Endothelial cell of umbilical vein (primary cell): ENCODE measurements at regions not wholly inside any gene's neighbourhood (a gene's known extent, or its start where the extent isn't known, plus 50 kb on each side); places are given as distances from the start of the nearest gene placed in this dataset.

ENCODE experiments used
- BruUV-seq: library from RNA; stranded (reverse); fragments of 400-500 nt; replicated peaks from 2 replicates; lab custom pipeline; 2021; lab: Mats Ljungman, UMichigan
- CTCF ChIA-PET: fragments of 300-600, 350-600 bp; sonication (Branson Sonifier 250); formaldehyde crosslinking; loops from one replicate; lab custom pipeline; 2021; ENCODE audit warnings: antibody characterized with exemption, inconsistent platforms; lab: Charles Lee
- POLR2A ChIA-PET: fragments of 300-600, 350-600 bp; sonication (Branson Sonifier 250); formaldehyde crosslinking; loops from one replicate; lab custom pipeline; 2021; ENCODE audit warnings: antibody characterized with exemption, inconsistent platforms; lab: Charles Lee
- DNase-seq: peaks from one replicate; pipeline ENCODE4 v3.0.0-alpha.2; 2011; ENCODE audit warnings: low read depth, low spot score
- FAIRE-seq: peaks from 2 replicates; lab custom pipeline; 2011; peaks lifted over from hg19 to GRCh38; lab: Jason Lieb, UNC
- H2AFZ ChIP-seq: 2 replicates; pipeline ENCODE4 v1.6.0; 2012; ENCODE audit warnings: low read depth, low read length, control low read depth, inconsistent platforms
- H3K27ac ChIP-seq: 2 replicates; pipeline ENCODE4 v1.5.1; 2011; ENCODE audit warnings: low read depth, mild to moderate bottlenecking, control low read depth, low read length, moderate library complexity; ENCODE audit not compliant: insufficient read depth
- H3K27me3 ChIP-seq, 2 experiments: 2 replicates each; pipeline versions ENCODE4 v1.6.0 to v1.6.1; 2011; ENCODE audit warnings: low read length in 2 of 2, mixed read lengths in 1 of 2; ENCODE audit not compliant: control insufficient read depth in 2 of 2, insufficient read depth in 2 of 2
- H3K36me3 ChIP-seq, 2 experiments: 2 replicates in 1 of 2; 3 replicates in 1 of 2; pipeline ENCODE4 v1.5.1; 2011; ENCODE audit warnings: low read length in 2 of 2, mild to moderate bottlenecking in 1 of 2, moderate library complexity in 1 of 2; ENCODE audit not compliant: control insufficient read depth in 2 of 2, insufficient read depth in 2 of 2; ENCODE audit errors: extremely low read depth in 1 of 2
- H3K4me1 ChIP-seq: 3 replicates; pipeline ENCODE4 v1.5.1; 2011; ENCODE audit warnings: mild to moderate bottlenecking, low read length; ENCODE audit not compliant: control insufficient read depth, insufficient read depth; ENCODE audit errors: extremely low read depth
- H3K4me2 ChIP-seq: 2 replicates; pipeline ENCODE4 v1.6.1; 2011; ENCODE audit warnings: low read length, control low read depth, mixed read lengths; ENCODE audit not compliant: insufficient read depth
- H3K4me3 ChIP-seq, 3 experiments: fragments of 200-600 bp in 1 of 3; sonication (generic), shearing (Covaris generic) in 1 of 3; replicated peaks in 1 of 3; 2 replicates each; pipeline ENCODE4 v1.5.1; 2011 to 2016; ENCODE audit warnings: control low read depth in 3 of 3, low read length in 3 of 3, mild to moderate bottlenecking in 2 of 3, inconsistent platforms in 1 of 3, low read depth in 1 of 3, moderate library complexity in 1 of 3; ENCODE audit not compliant: insufficient read depth in 1 of 3
- H3K79me2 ChIP-seq: 2 replicates; pipeline ENCODE4 v1.6.0; 2012; ENCODE audit warnings: low read length, inconsistent platforms; ENCODE audit not compliant: control insufficient read depth, insufficient read depth
- H3K9ac ChIP-seq: replicated peaks from 2 replicates; pipeline ENCODE3; 2011; ENCODE audit warnings: low read length, control low read depth; ENCODE audit not compliant: insufficient read depth; ENCODE audit errors: extremely low read depth
- H3K9me1 ChIP-seq: replicated peaks from 3 replicates; pipeline ENCODE4 v1.6.0; 2011; ENCODE audit warnings: mild to moderate bottlenecking, low read length; ENCODE audit not compliant: control insufficient read depth, insufficient read depth; ENCODE audit errors: extremely low read depth
- H3K9me3 ChIP-seq: replicated peaks from 2 replicates; pipeline ENCODE4 v1.5.1; 2012; ENCODE audit warnings: low read length, inconsistent platforms; ENCODE audit not compliant: control insufficient read depth, insufficient read depth
- H4K20me1 ChIP-seq: replicated peaks from 2 replicates; pipeline ENCODE3; 2011; ENCODE audit warnings: mild to moderate bottlenecking, low read length; ENCODE audit not compliant: control insufficient read depth, insufficient read depth; ENCODE audit errors: extremely low read depth
- CTCF ChIP-seq, 2 donors: IDR thresholded peaks; 1 replicate in 1 of 2; 2 replicates in 1 of 2; pipeline ENCODE4 v1.5.1; 2011; ENCODE audit warnings: low read length in 2 of 2, mild to moderate bottlenecking in 2 of 2, moderate library complexity in 2 of 2, control low read depth in 1 of 2, inconsistent platforms in 1 of 2, low read depth in 1 of 2; ENCODE audit not compliant: insufficient read depth in 1 of 2; ENCODE audit errors: extremely low read depth in 1 of 2
- EZH2 ChIP-seq: IDR thresholded peaks from 2 replicates; pipeline ENCODE4 v1.6.1; 2012; ENCODE audit warnings: borderline replicate concordance, low read depth, mild to moderate bottlenecking, moderate library complexity, low read length, inconsistent platforms; ENCODE audit not compliant: severe bottlenecking
- FOS ChIP-seq: IDR thresholded peaks from 2 replicates; pipeline ENCODE4 v1.6.1; 2011; ENCODE audit warnings: mild to moderate bottlenecking, low read length, moderate library complexity, borderline replicate concordance; ENCODE audit not compliant: insufficient read depth
- GATA2 ChIP-seq: IDR thresholded peaks from 2 replicates; pipeline ENCODE4 v1.7.0; 2011; ENCODE audit warnings: low read depth, mild to moderate bottlenecking, moderate library complexity, mixed read lengths, low read length; ENCODE audit not compliant: insufficient read length, insufficient read depth
- JUN ChIP-seq: IDR thresholded peaks from 2 replicates; pipeline ENCODE4 v1.6.1; 2011; ENCODE audit warnings: borderline replicate concordance, low read depth; ENCODE audit not compliant: insufficient read length, insufficient read depth
- MAX ChIP-seq: IDR thresholded peaks from 2 replicates; pipeline ENCODE4 v1.6.1; 2011; ENCODE audit not compliant: insufficient read depth, insufficient read length
- MYC ChIP-seq: IDR thresholded peaks from one replicate; pipeline ENCODE4 v1.6.1; 2011; ENCODE audit warnings: mild to moderate bottlenecking, low read depth, low read length
- POLR2A ChIP-seq: IDR thresholded peaks from 2 replicates; pipeline ENCODE4 v1.6.1; 2012; ENCODE audit warnings: low read depth, mild to moderate bottlenecking, control low read depth, low read length
- POLR2AphosphoS5 ChIP-seq: IDR thresholded peaks from 2 replicates; pipeline ENCODE4 v1.6.1; 2012; ENCODE audit warnings: low read depth, mild to moderate bottlenecking, control low read depth, low read length, moderate library complexity; ENCODE audit not compliant: insufficient read depth
- dilution Hi-C: fragments of 300-500 bp; cut with MboI; formaldehyde crosslinking; loops from one replicate; pipeline ENCODE4 v1.15.0; 2019; ENCODE audit warnings: low sequenced_read_pairs; ENCODE audit not compliant: extremely low pct_ligation_motif_present
- intact Hi-C: fragments of 100-400 bp; cut with micrococcal nuclease; formaldehyde crosslinking; loops from one replicate; pipeline ENCODE4 v1.10.0; 2022

DNA sequence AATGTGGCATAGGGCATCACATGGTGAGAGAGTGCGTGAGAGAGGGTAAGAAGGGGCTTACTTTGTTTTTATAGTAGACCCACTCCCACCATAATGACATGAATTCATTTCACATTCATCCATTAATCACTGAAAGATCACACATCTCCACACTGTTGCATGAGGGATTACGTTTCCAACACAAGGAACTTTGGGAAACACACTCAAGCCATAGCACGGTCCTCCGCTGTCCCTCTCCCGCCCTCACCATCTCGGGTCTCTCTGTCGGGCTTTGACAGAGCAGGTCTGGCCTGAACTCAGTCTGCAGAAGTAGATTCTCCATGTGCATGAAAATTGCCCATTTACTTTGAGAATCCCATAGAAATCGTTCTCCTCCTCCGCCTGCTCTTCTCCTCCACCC, 312.2 kb downstream of the MATN1 start:
- H4K20me1 ChIP-seq = no peaks in the 10 kb centered on the region
- H3K27me3 ChIP-seq = no peaks in the 10 kb centered on the region
- TF ChIP-seq MYC = no peak
- TF ChIP-seq MAX = no peak
- TF ChIP-seq CTCF (IDR thresholded peaks at IDR 0.05; ENCODE audit: extremely low read depth in 1 of 2, insufficient read depth in 1 of 2, low read depth in 1 of 2, low read length in 2 of 2) = no peak
- TF ChIP-seq POLR2AphosphoS5 = no peak
- no peak for TF ChIP-seq GATA2
- TF ChIP-seq FOS = no peak
- no peak for TF ChIP-seq EZH2
- no peak for TF ChIP-seq POLR2A
- no peak for TF ChIP-seq JUN
- H3K36me3 ChIP-seq = no peaks in the 10 kb centered on the region
- no peak overlapping the region for H2AFZ ChIP-seq
- ChIA-PET POLR2A (no interaction called here), CTCF (no interaction called here)
- H3K4me1 ChIP-seq = no peaks in the 10 kb centered on the region
- FAIRE-seq = no peak
- dilution Hi-C loops = no loop called here
- no peaks in the 10 kb centered on the region for H3K79me2 ChIP-seq
- H3K9me1 ChIP-seq = no peaks in the 10 kb centered on the region
- H3K4me3 ChIP-seq = no peak overlapping the region
- DNase-seq = no peak
- H3K27ac ChIP-seq = no peak overlapping the region
- intact Hi-C loops = no loop called here
- H3K4me2 ChIP-seq = no peak overlapping the region
- no TSS peak for BruUV-seq
- no peaks in the 10 kb centered on the region for H3K9me3 ChIP-seq
- no peak overlapping the region for H3K9ac ChIP-seq
